ENCODE measurements at regions not wholly inside any gene's neighbourhood (a gene's known extent, or its start where the extent isn't known, plus 50 kb on each side); places are given as distances from the start of the nearest gene placed in this dataset.
"Not testable (repeated sequence)": the region's sequence is repeated elsewhere in the genome, so short reads cannot be mapped to it uniquely, and the experiment has no call there.

DNA sequence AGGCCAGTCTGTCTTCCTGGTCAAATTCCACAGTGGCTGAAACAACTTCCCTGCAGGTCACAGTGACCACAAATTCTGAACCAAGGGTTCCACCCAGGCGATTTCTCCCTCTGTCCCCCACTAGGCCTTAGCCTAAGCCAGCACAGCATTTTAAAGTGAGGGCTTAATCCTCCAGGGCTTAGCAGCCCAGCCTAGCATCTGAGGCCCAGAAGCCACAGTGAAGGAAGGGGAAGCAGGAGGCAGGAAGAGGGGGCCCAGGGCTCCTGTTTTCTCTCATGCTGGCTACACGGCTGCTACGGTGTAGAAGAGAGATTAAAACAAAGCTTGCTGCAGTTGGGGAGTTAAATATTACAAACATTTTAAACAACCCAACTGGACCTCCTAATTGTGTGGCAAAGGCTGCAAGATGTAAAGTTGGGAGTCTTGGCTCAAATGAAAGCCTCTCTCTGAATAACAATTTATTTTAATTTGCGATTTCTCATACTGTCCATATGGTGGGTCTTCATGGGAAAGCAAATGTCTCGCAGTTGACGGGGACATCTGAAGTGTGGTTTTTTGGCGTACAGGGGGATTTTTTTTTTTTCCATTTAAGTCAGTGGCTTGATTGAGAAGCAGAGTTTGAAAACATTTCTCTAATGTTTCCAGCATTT lies 170.8 kb upstream of the RAI2 start:
- Histone ChIP-seq H3K36me3 (no peaks in the 10 kb centered on the region), H3K4me1 (no peaks in the 10 kb centered on the region), H3K27me3 (no peaks in the 10 kb centered on the region), H3K4me3 (no peak overlapping the region), H3K9me3 (no peaks in the 10 kb centered on the region), H3K27ac (no peak overlapping the region)
- no peak for ATAC-seq (ENCODE audit: low FRiP score in 2 of 2)
- DNase-seq = no peak
- TF ChIP-seq POLR2A (IDR thresholded peaks at IDR 0.05) = no peak
- TF ChIP-seq, protein P1, sequence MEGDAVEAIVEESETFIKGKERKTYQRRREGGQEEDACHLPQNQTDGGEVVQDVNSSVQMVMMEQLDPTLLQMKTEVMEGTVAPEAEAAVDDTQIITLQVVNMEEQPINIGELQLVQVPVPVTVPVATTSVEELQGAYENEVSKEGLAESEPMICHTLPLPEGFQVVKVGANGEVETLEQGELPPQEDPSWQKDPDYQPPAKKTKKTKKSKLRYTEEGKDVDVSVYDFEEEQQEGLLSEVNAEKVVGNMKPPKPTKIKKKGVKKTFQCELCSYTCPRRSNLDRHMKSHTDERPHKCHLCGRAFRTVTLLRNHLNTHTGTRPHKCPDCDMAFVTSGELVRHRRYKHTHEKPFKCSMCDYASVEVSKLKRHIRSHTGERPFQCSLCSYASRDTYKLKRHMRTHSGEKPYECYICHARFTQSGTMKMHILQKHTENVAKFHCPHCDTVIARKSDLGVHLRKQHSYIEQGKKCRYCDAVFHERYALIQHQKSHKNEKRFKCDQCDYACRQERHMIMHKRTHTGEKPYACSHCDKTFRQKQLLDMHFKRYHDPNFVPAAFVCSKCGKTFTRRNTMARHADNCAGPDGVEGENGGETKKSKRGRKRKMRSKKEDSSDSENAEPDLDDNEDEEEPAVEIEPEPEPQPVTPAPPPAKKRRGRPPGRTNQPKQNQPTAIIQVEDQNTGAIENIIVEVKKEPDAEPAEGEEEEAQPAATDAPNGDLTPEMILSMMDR (IDR thresholded peaks at IDR 0.05) = no peak
- no peak for TF ChIP-seq EP300 (IDR thresholded peaks at IDR 0.05)
- no peak for TF ChIP-seq POLR2AphosphoS5 (IDR thresholded peaks at IDR 0.05)
- 83 to 88% methylated on average over 6 to 7 of the region's 7 CpGs for WGBS, 2 donors

DNA sequence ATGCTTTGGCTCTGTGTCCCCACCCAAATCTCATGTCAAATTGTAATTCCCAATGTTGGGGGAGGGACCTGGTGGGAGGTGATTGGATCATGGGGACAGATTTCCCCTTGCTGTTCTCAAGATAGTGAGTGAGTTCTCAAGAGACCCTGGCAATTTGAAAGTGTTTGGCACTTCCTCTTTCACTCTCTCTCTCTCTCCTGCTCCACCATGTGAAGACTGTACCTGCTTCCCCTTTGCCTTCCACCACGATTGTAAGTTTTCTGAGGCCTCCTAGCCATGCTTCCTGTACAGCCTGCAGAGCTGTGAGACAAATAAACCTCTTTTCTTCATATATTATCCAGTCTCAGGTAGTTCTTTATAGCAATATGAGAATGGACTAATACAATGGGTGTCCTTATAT lies 169.6 kb upstream of the RAI2 start:
- not testable (repeated sequence) for H3K4me3 ChIP-seq; DNase-seq; H3K4me1 ChIP-seq; H3K36me3 ChIP-seq; H3K9me3 ChIP-seq; H3K27ac ChIP-seq; ATAC-seq (ENCODE audit: low FRiP score in 2 of 2); H3K27me3 ChIP-seq
- 29 to 55% methylated on average over 1 of the region's 1 CpG for WGBS, 2 donors

DNA sequence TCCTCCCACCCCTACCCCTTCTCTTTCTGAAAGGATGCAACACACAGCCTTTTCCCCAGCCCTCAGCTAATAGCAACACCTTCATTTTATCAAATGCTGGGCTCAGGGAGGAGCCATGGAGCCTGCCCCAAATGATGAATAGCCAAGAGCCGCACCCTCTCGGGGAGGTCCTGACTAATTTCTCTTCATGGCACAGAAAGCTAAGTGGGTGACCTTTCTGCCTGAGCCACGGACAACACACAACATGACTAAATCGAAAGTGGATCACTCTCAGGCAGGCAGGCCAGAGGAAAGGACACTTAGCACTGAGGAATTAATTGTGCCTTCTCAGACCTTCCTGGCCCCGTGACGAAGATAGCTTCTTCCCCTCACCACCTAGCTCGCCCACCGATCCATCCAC lies 165.1 kb upstream of the RAI2 start:
- TF ChIP-seq POLR2A (IDR thresholded peaks at IDR 0.05) (no peak), POLR2AphosphoS5 (IDR thresholded peaks at IDR 0.05) (no peak), EP300 (IDR thresholded peaks at IDR 0.05) (no peak)
- TF ChIP-seq, protein P1 (IDR thresholded peaks at IDR 0.05) = no peak
- no peaks in the 10 kb centered on the region for H3K36me3 ChIP-seq
- H3K9me3 ChIP-seq = no peaks in the 10 kb centered on the region
- no peaks in the 10 kb centered on the region for H3K27me3 ChIP-seq
- no peaks in the 10 kb centered on the region for H3K4me1 ChIP-seq
- WGBS, 2 donors = 66 to 70% methylated on average over 8 of the region's 8 CpGs
- no peak overlapping the region for H3K27ac ChIP-seq
- ATAC-seq (ENCODE audit: low FRiP score in 2 of 2) (no peak), DNase-seq (no peak)
- no peak overlapping the region for H3K4me3 ChIP-seq

DNA sequence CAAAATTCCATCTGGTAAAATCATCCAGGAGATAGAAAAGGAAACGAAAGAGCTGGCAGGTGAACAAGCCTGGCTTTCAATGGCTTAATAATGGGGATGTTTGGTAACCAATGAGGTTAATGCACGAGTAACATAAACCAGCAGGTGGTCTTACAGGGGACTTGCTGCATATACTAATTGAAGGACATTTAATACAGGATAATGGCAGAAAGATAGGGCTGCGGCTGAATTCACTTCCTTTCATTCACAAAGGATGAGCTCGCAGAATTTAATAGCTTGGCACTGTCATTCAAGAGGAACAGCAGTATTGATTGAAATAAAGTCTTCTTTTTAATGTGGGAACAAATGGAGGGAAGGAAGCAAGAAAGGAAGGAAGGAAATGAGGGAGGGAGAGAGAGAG lies 156.3 kb upstream of the RAI2 start:
- TF ChIP-seq EP300 (IDR thresholded peaks at IDR 0.05) (no peak), POLR2AphosphoS5 (IDR thresholded peaks at IDR 0.05) (no peak), POLR2A (IDR thresholded peaks at IDR 0.05) (no peak)
- TF ChIP-seq, protein P1 (IDR thresholded peaks at IDR 0.05) = no peak
- WGBS, 2 donors = 63 to 66% methylated on average over 4 of the region's 4 CpGs
- Histone ChIP-seq H3K27ac (no peak overlapping the region), H3K4me1 (no peaks in the 10 kb centered on the region), H3K27me3 (no peaks in the 10 kb centered on the region), H3K36me3 (no peaks in the 10 kb centered on the region), H3K9me3 (no peaks in the 10 kb centered on the region), H3K4me3 (no peak overlapping the region)
- DNase-seq (no peak), ATAC-seq (ENCODE audit: low FRiP score in 2 of 2) (no peak)

DNA sequence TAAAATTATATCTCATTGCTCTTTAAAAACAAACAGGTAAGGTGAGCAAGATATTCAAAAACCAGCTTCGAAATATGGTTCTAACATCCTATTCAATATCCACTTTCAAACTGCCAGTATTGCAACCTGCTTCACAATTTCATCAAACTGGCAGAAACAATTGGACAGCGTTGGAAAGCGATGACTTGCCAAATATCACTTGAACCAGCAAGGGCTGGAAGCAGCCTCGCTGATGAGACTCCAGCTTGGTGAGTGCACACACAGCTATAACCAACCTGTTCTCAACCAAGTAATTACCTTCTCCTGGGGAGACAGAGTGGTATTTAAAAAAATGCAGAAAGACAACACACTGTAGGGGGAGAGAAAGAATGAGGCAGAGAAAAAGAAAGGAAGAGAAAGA lies 155.8 kb upstream of the RAI2 start:
- DNase-seq = no peak
- 74 to 82% methylated on average over 3 to 4 of the region's 4 CpGs for WGBS, 2 donors
- H3K9me3 ChIP-seq = no peaks in the 10 kb centered on the region
- no peaks in the 10 kb centered on the region for H3K36me3 ChIP-seq
- no peaks in the 10 kb centered on the region for H3K4me1 ChIP-seq
- TF ChIP-seq POLR2AphosphoS5 (IDR thresholded peaks at IDR 0.05) = no peak
- TF ChIP-seq, protein P1 (IDR thresholded peaks at IDR 0.05) = no peak
- TF ChIP-seq EP300 (IDR thresholded peaks at IDR 0.05) = no peak
- no peak for TF ChIP-seq POLR2A (IDR thresholded peaks at IDR 0.05)
- no peaks in the 10 kb centered on the region for H3K27me3 ChIP-seq
- no peak for ATAC-seq (ENCODE audit: low FRiP score in 2 of 2)
- no peak overlapping the region for H3K27ac ChIP-seq
- H3K4me3 ChIP-seq = no peak overlapping the region
